Body of pancreas (tissue), 4 donors: ENCODE measurements at regions not wholly inside any gene's neighbourhood (a gene's known extent, or its start where the extent isn't known, plus 50 kb on each side); places are given as distances from the start of the nearest gene placed in this dataset.

Source experiments
- CTCF ChIP-seq, 7 experiments: fragments of 450-650 bp in 4 of 7; fragments of 200-600 bp in 3 of 7; sonication (generic) in 3 of 7; IDR thresholded peaks; one replicate each; pipeline ENCODE4 v1.5.1; 2016 to 2019; ENCODE audit warnings: antibody characterized with exemption in 7 of 7
- POLR2A ChIP-seq, 3 donors: fragments of 450-650 bp; IDR thresholded peaks; one replicate each; pipeline ENCODE4 v1.6.1; 2016; ENCODE audit warnings: antibody characterized with exemption in 3 of 3, mild to moderate bottlenecking in 2 of 3

- TF ChIP-seq CTCF (IDR thresholded peaks at IDR 0.05): no peak
- no peak for TF ChIP-seq POLR2A (IDR thresholded peaks at IDR 0.05)
Measured at GRCh38 chr4:1490654-1491327, 84.5 kb upstream of the NKX1-1 start.
